GM21576 (cell line): ENCODE measurements at regions not wholly inside any gene's neighbourhood (a gene's known extent, or its start where the extent isn't known, plus 50 kb on each side); places are given as distances from the start of the nearest gene placed in this dataset.
"Not testable (repeated sequence)": the region's sequence is repeated elsewhere in the genome, so short reads cannot be mapped to it uniquely, and the experiment has no call there.

ENCODE experiments used
- ATAC-seq: cut with Tn5 transposase; IDR thresholded peaks from one replicate; pipeline ENCODE4 v1.9.1; 2021; ENCODE audit warnings: mild to moderate bottlenecking, moderate library complexity; ENCODE audit not compliant: unreplicated experiment

GRCh38 chr13:30072818-30073186 is 222.4 kb upstream of the UBL3 start:
- ATAC-seq, result no peak

DNA sequence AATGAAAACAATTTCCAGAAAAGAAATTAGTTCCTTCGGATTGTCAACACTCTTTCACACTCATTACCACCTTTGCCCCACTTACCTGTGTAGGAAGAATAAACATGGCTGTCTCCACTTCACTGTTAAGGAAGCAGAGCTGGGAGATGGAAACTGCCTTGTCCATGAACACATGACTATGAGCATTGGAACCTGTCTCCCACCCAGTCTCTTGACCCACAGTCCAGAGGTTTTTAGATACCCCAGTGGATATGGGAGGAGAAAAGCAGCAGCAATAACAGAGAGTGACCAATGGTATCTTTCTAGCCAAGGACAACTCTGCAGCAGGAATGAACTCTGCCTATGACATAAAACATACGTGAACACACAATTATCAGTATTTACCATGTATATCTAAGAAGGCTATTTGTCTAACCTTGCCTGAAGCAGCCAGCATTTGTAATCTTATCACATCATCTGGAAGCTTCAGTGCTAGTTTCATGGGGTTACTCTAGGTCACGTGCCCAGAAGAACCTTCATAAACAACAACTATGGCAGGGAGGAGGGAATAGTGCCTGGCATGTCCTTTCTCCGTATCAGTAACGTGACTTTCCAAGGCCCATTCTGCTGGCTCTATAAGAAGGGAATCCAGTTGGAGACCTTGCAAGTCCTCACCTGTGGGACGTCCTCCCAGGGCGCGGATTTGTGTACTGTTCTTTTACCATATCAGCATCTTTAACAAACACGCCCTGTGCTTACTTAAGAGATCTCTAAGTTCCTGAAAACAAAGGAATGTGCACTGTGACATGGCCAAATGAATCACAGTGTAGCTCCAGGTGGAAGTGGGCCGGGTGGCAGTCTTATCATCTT is 221.8 kb upstream of the UBL3 start:
- ATAC-seq, result no peak

DNA sequence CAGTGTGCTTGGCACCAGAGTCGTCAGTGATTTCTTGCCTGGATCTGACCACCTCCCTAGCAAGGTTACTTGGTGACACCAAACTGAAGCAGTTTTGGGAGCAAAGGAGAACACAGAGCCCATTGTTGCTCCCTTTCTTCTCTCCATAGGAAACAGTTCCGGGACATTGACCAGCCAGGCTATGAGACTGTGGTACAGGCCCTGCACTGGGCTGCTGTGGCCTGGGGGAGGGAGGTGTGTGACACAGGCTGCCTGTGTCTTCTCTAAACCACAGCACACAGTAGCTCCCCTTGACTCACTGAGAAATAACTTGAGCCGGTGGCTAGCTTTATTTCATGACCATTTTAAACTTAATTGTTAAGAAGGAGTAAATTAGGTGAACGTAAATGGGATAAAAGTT is 214.8 kb upstream of the UBL3 start:
- no peak for ATAC-seq

GRCh38 chr13:30063892-30064291 is 213.5 kb upstream of the UBL3 start:
- ATAC-seq, result no peak

GRCh38 chr13:30061217-30061616 is 210.8 kb upstream of the UBL3 start:
- no peak for ATAC-seq

GRCh38 chr13:30058429-30058828 is 208.0 kb upstream of the UBL3 start:
- no peak for ATAC-seq

DNA sequence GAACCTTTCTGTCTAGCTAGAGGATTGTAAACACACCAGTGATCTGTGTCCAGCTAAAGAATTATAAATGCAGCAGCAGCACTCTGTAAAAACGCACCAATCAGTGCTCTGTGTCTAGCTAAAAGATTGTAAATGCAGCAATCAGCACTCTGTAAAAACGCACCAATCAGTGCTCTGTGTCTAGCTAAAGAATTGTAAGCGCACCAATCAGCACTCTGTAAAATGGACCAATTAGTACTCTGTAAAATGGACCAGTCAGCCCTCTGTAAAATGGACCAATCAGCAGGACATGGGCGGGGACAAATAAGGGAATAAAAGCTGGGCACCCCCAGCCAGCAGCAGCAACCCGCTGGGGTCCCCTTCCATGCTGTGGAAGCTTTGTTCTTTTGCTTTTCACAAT is 204.1 kb upstream of the UBL3 start:
- not testable (repeated sequence) for ATAC-seq

- no peak for ATAC-seq
These were observed 203.5 kb upstream of the UBL3 start for GRCh38 chr13:30053939-30054338.

GRCh38 chr13:30052120-30052519 is 201.7 kb upstream of the UBL3 start:
- no peak for ATAC-seq

DNA sequence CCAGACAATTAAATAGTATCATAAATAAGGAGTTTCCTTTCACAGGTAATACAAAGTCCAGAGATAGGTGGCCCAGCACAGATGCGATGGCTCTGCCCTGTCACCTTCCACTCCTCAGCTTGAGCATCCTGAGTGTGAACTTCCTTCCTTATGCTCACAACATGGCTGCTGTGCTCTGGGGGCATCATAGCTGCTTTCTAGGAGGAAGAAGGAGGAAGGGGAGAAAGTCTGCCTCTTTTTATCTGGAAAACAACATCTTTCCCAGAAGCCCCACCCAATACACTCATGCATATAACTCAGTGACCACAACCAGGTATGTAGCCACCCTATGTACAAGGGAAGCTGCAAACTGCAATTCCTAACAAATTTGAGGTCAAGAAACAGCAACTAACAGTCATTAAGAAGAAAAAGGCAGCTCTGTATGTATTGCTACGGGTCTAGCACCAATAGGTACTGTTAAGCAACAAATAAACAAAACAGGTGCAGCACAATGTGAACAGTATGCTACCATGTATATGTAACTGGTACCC is 201.2 kb upstream of the UBL3 start:
- no peak for ATAC-seq

DNA sequence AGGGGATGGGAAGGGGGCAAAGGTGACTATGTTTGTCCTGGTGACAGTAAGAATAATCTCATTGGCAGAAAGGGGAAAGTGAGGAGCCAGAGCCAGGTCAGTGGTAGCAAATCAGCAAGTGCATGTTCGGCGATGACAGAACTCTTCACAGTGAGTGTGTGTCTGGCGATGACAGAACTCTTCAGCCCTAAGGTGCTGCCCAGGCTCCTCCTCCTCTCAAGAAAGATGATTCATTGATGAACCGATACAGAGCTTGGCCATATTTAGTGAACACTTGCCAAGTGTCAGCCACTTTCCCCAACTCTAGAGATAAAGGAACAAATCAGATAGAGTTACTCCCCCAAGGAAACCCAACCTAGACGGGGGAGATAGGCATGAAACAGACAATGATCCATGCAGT is 199.3 kb upstream of the UBL3 start:
- ATAC-seq, result no peak

DNA sequence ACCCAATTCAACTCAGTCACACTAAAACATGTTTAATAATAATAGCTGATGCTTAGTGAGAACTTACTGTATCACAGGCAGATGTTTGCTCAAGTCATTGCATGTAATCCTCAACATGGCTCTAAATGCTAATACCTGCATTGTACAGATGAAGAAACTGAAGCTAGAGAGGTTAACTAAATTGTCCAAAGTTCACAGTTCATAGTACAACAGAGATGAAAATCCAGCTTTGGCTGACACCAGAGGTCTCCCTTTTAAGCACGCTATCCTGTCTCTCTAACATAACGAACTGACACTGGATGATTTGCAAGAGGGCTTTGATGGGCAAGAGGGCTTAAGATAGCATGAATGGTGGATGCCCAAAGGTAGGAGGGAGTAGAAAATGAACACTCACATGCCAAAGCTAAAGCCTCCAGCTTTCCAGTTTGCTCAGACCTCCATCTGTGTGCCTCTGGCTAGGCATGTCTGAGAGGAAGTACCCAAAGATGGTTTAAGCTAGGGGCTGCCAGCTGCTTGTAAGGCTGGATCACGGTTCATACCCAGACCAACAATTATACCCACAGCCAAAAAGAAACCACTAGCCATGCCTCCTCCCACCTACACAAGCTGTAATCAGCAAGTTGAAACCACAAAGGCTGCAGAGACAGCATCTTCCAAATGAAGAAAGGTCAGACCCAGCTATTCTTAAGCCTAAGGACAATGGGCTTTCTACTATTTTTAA is 196.9 kb upstream of the UBL3 start:
- no peak for ATAC-seq

DNA sequence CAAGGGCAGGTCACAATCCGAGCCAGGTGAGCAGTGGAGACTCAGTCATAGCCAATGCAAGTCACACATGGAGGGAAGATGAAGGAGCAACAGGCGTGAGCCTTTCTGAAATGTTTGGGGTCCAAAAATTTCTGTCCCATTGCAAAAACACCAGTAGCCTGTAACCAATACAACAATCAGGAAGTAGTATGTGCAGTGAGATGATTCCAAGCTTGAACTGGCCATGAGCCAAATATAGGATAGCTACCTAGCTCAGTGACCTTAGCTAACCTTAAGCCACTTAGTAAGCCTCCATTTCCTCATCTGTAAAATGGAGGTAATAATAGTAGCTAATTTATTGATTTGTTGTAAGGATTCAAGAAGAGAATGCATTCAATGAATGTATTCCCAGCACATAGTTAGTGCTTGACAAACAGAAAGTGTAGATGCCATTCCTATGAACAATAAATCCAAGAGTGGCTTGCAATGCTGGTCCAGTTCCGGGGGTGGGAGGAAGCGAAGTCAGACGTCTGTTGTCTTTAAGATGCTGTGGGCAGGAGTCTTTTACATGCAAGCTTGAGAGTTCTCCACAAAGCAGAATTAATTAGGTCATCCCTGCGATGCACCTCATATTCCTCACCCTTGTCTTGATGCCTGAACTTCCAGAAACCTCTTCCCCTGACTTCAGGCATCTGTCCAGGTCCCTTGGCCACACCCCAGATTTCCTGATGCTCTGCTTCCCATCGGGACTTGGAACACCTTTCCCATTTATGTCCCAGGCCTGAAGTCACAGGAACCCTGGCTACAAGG is 195.7 kb upstream of the UBL3 start:
- no peak for ATAC-seq

- no peak for ATAC-seq
These were observed 194.5 kb upstream of the UBL3 start for GRCh38 chr13:30044932-30045331.

DNA sequence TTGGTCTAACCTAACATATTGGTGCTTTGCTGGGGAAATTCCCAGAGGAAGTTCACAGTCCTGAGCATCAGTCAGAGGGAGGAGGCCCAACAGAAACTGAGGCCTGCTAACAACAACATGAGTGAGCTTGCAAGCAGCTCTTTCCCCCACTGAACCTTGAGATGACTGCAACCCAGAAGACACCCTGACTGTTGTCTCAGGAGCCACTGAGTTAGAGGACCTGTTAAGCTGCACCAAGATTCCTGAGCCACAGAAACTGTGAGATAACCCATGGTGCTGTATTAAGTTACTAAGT is 193.2 kb upstream of the UBL3 start:
- no peak for ATAC-seq

- ATAC-seq, result no peak
These were observed 192.6 kb upstream of the UBL3 start for GRCh38 chr13:30042891-30043630.

DNA sequence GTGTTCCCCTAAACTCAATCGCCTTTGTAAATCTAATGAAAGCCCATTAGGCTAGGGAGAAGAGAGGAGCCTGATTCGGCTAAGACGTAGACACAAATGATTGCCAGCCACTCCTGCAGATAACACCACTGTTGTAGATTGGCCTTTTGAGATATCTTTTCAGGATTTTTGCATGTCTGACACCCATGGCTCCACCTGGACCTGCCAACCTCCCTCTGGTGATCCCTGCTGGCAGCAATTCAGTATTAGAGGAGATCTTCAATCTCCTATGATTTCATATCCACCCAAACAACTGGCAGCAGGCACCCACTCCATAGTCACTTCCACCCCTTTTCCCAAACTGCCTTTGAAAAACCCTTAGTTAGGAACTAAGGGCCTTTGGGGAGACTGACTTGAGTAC is 191.9 kb upstream of the UBL3 start:
- no peak for ATAC-seq

DNA sequence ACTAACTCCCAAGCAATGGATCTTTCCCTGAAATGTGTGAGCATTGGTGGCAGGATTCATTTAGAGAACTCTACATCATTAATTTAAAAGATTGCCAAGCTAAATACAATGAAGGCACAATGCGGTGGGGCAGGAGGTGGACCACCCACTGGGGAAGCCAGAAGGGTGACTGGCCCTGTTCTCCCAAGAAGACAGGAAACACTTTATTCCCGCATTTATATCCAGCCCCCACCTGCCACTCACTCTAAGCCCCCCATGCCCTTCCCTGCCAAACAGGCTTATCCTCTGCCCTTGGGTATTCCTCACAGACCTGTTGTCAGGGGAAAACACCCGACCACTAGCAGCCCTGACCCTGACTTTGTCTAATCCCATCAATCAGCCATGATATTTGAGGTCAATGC is 189.1 kb upstream of the UBL3 start:
- no peak for ATAC-seq

DNA sequence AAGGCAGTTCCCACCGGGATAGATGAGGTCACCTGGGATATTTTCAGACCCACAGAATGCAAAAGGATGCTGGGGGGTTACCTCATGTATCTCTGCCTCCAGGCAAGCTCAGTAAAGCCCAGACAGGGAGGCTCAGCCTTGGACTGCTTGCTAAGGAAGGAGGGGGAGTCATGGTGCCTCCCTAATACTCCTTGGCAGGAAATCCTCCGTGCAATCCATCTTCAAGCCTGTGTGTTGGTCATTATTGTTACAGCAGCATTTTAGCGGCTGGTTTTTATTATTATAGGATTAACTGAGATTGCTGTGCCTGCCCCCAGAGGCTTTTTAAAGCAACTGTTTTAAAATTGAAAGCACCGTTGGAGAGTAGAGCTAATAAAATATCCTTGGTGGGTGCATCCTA is 188.5 kb upstream of the UBL3 start:
- no peak for ATAC-seq

- ATAC-seq, result no peak
These were observed 187.3 kb upstream of the UBL3 start for GRCh38 chr13:30037766-30038165.

GRCh38 chr13:30037306-30037705 is 186.9 kb upstream of the UBL3 start:
- no peak for ATAC-seq
